Ishikawa (cell line): ENCODE measurements at regions not wholly inside any gene's neighbourhood (a gene's known extent, or its start where the extent isn't known, plus 50 kb on each side); places are given as distances from the start of the nearest gene placed in this dataset.

Source experiments
- CEBPB ChIP-seq: IDR thresholded peaks from 2 replicates; pipeline ENCODE4 v1.6.1; 2012
- EP300 ChIP-seq: IDR thresholded peaks from 2 replicates; pipeline ENCODE4 v1.6.1; 2012; ENCODE audit warnings: borderline replicate concordance
- FOXM1 ChIP-seq: IDR thresholded peaks from 2 replicates; pipeline ENCODE4 v1.6.1; 2012; ENCODE audit warnings: low read depth, borderline replicate concordance
- NFIC ChIP-seq: IDR thresholded peaks from 2 replicates; pipeline ENCODE4 v1.6.1; 2012
- RAD21 ChIP-seq: IDR thresholded peaks from 2 replicates; pipeline ENCODE4 v1.6.1; 2012; ENCODE audit warnings: low read depth
- TAF1 ChIP-seq: IDR thresholded peaks from 2 replicates; pipeline ENCODE4 v1.6.1; 2012; ENCODE audit warnings: low read depth, mild to moderate bottlenecking
- TEAD4 ChIP-seq: IDR thresholded peaks from 2 replicates; pipeline ENCODE4 v1.6.1; 2012
- YY1 ChIP-seq: IDR thresholded peaks from 2 replicates; pipeline ENCODE4 v1.6.1; 2012; ENCODE audit warnings: low read depth
- ZBTB7A ChIP-seq: IDR thresholded peaks from 2 replicates; pipeline ENCODE4 v1.6.1; 2012; ENCODE audit warnings: low read depth
- TF ChIP-seq, protein P1 (sequence below): IDR thresholded peaks from 2 replicates; pipeline ENCODE4 v1.6.1; 2012
- TF ChIP-seq, protein P2 (sequence below): IDR thresholded peaks from 2 replicates; pipeline ENCODE4 v1.6.1; 2012
- TF ChIP-seq, protein P3 (sequence below): IDR thresholded peaks from 2 replicates; pipeline ENCODE4 v1.6.1; 2012; ENCODE audit warnings: low read depth, mild to moderate bottlenecking

DNA sequence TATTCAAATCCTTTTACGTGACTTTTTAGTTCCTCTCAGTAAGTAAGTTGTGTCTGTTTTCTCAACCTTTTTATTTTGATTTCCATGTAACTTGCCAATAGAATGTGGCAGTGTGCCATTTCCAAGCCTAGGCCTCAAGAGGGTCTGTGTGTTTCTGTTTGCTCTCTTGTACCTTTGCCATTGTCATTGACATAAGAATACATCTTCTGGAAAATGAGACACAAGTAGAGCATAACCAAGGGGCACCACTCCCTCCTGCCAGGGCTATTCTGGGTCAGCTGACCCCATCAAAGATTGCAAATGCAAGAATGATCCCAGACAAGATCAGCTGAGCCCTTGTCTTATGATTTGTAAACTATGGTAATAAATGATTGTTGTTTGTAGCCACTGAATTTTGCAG is 524.0 kb downstream of the IPMK start:
- TF ChIP-seq, protein P1, sequence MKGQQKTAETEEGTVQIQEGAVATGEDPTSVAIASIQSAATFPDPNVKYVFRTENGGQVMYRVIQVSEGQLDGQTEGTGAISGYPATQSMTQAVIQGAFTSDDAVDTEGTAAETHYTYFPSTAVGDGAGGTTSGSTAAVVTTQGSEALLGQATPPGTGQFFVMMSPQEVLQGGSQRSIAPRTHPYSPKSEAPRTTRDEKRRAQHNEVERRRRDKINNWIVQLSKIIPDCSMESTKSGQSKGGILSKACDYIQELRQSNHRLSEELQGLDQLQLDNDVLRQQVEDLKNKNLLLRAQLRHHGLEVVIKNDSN: no peak
- TF ChIP-seq TEAD4 (no peak), CEBPB (no peak), RAD21 (no peak), FOXM1 (no peak), TAF1 (no peak), EP300 (no peak), NFIC (no peak), YY1 (no peak), ZBTB7A (no peak)
- TF ChIP-seq, protein P2, sequence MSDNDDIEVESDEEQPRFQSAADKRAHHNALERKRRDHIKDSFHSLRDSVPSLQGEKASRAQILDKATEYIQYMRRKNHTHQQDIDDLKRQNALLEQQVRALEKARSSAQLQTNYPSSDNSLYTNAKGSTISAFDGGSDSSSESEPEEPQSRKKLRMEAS: no peak
- TF ChIP-seq, protein P3, sequence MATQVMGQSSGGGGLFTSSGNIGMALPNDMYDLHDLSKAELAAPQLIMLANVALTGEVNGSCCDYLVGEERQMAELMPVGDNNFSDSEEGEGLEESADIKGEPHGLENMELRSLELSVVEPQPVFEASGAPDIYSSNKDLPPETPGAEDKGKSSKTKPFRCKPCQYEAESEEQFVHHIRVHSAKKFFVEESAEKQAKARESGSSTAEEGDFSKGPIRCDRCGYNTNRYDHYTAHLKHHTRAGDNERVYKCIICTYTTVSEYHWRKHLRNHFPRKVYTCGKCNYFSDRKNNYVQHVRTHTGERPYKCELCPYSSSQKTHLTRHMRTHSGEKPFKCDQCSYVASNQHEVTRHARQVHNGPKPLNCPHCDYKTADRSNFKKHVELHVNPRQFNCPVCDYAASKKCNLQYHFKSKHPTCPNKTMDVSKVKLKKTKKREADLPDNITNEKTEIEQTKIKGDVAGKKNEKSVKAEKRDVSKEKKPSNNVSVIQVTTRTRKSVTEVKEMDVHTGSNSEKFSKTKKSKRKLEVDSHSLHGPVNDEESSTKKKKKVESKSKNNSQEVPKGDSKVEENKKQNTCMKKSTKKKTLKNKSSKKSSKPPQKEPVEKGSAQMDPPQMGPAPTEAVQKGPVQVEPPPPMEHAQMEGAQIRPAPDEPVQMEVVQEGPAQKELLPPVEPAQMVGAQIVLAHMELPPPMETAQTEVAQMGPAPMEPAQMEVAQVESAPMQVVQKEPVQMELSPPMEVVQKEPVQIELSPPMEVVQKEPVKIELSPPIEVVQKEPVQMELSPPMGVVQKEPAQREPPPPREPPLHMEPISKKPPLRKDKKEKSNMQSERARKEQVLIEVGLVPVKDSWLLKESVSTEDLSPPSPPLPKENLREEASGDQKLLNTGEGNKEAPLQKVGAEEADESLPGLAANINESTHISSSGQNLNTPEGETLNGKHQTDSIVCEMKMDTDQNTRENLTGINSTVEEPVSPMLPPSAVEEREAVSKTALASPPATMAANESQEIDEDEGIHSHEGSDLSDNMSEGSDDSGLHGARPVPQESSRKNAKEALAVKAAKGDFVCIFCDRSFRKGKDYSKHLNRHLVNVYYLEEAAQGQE: no peak
